Ovary (tissue), 3 donors: ENCODE measurements at regions not wholly inside any gene's neighbourhood (a gene's known extent, or its start where the extent isn't known, plus 50 kb on each side); places are given as distances from the start of the nearest gene placed in this dataset.

ENCODE experiments used
- CTCF ChIP-seq, 3 donors: fragments of 450-650 bp in 2 of 3; fragments of 200-600 bp in 1 of 3; IDR thresholded peaks; one replicate each; pipeline versions ENCODE4 v1.5.1 to v1.8.0; 2016 to 2022; ENCODE audit warnings: antibody characterized with exemption in 3 of 3, mild to moderate bottlenecking in 1 of 3
- EP300 ChIP-seq: sonication (generic); formaldehyde crosslinking; IDR thresholded peaks from one replicate; pipeline ENCODE4 v1.6.1; 2017; ENCODE audit warnings: antibody characterized with exemption
- donor health status: DM: no; HTN: no; CAD: no.

DNA sequence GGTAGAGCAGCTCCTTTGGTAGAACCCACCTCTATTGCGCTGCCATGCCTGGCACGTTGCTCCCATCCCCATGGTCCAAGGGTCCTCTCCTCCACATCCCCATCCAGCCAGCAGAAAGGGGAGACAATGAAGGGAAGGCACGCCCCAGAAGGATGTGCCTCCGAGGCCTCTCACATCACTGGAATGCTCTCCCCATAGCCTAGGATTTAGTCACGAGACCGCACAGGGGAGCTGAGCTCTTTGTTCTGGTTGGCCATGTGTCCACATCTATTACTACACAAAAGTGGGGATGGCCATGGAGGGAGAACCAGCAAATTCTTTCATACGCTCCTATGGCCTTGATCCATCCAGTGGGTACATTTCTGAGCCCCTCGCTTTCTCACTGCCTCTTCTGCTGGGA, 60.5 kb upstream of the SALL4 start:
- TF ChIP-seq CTCF (IDR thresholded peaks at IDR 0.05) (no peak), EP300 (no peak)
